ENCODE measurements at regions not wholly inside any gene's neighbourhood (a gene's known extent, or its start where the extent isn't known, plus 50 kb on each side); places are given as distances from the start of the nearest gene placed in this dataset.

DNA sequence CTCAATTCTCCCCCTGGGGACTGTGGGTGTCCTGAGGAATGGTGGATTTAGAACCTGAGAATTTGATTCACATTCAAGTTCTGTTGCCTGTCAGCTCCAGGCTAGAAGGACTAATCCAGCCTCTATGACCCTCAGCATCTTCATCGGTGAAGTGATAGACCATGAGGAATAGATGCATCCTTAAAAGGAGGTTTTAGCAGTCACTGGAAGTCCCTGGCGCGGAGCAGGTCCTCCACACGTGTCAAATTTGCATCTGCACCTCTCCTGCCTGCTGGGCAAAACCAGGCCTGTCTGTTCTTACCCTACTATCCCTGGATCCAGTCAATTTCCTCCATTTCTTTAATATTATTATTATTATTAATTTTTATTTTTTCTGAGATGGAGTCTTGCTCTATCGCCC, 808.4 kb downstream of the TBC1D22A start:
- no peak for TF ChIP-seq EZH2 (IDR thresholded peaks at IDR 0.05; ENCODE audit: low read length, unreplicated experiment)
- no peak for TF ChIP-seq CTCF (conservative IDR thresholded peaks at IDR 0.05; ENCODE audit: low read depth, low read length)

All from PC-3 (cell line).